ENCODE measurements at regions not wholly inside any gene's neighbourhood (a gene's known extent, or its start where the extent isn't known, plus 50 kb on each side); places are given as distances from the start of the nearest gene placed in this dataset.
"Not testable (repeated sequence)": the region's sequence is repeated elsewhere in the genome, so short reads cannot be mapped to it uniquely, and the experiment has no call there.

- Histone ChIP-seq H3K4me1 (ENCODE audit: control insufficient read depth in 2 of 2, insufficient read depth in 2 of 2, low read length in 2 of 2) (peaks cover 0 to 8% of the 10 kb centered on the region in 2 donors), H3K27me3 (ENCODE audit: control insufficient read depth in 2 of 2, insufficient read depth in 2 of 2, low read length in 2 of 2) (no peaks in the 10 kb centered on the region), H3K4me3 (ENCODE audit: low read length) (no peak overlapping the region), H3K36me3 (ENCODE audit: control insufficient read depth in 2 of 3, insufficient read depth in 3 of 3, low read length in 3 of 3) (no peaks in the 10 kb centered on the region), H3K9me3 (ENCODE audit: control insufficient read depth in 2 of 3, low read length in 3 of 3) (no peaks in the 10 kb centered on the region), H3K27ac (ENCODE audit: low read depth, low read length) (no peak overlapping the region)
- H3K4me3 Mint-ChIP-seq = no peak overlapping the region
- ChIA-PET CTCF (no interaction called here), POLR2A (interaction anchor here (0.6 kb wide), 1 partner anchor 167 kb away, joined by 5 read pairs; no protein-coding TSS in a partner anchor)
- DNase-seq (peak in 1 of 9 donors; percentile 53), ATAC-seq (no peak)
- no peaks in the 10 kb centered on the region for H3K27me3 Mint-ChIP-seq
- intact Hi-C loops (cut with micrococcal nuclease) = no loop called here
- H3K36me3 Mint-ChIP-seq = no peaks in the 10 kb centered on the region
- H3K9me3 Mint-ChIP-seq = no peaks in the 10 kb centered on the region
- no peaks in the 10 kb centered on the region for H3K4me1 Mint-ChIP-seq
- H3K27ac Mint-ChIP-seq = no peak overlapping the region
Observed at GRCh38 chr1:234781241-234782065, 171.5 kb upstream of the IRF2BP2 start.

GRCh38 chr1:234780531-234781162, 170.7 kb upstream of the IRF2BP2 start:
- ATAC-seq = no peak
- Histone ChIP-seq H3K4me3 (ENCODE audit: low read length) (no peak overlapping the region), H3K4me1 (ENCODE audit: control insufficient read depth in 2 of 2, insufficient read depth in 2 of 2, low read length in 2 of 2) (peaks cover 0 to 8% of the 10 kb centered on the region in 2 donors), H3K27me3 (ENCODE audit: control insufficient read depth in 2 of 2, insufficient read depth in 2 of 2, low read length in 2 of 2) (no peaks in the 10 kb centered on the region), H3K9me3 (ENCODE audit: control insufficient read depth in 2 of 3, low read length in 3 of 3) (no peaks in the 10 kb centered on the region), H3K27ac (ENCODE audit: low read depth, low read length) (no peak overlapping the region), H3K36me3 (ENCODE audit: control insufficient read depth in 2 of 3, insufficient read depth in 3 of 3, low read length in 3 of 3) (no peaks in the 10 kb centered on the region)
- DNase-seq = no peak
- Mint-ChIP-seq H3K4me1 (peaks cover 0 to under 1% (median 0%) of the 10 kb centered on the region in 7 donors), H3K27me3 (no peaks in the 10 kb centered on the region), H3K36me3 (peaks cover 0 to 3% (median 0%) of the 10 kb centered on the region in 5 donors), H3K9me3 (no peaks in the 10 kb centered on the region), H3K4me3 (no peak overlapping the region), H3K27ac (no peak overlapping the region)
- ChIA-PET CTCF (no interaction called here), POLR2A (no interaction called here)
- intact Hi-C loops (cut with micrococcal nuclease) = no loop called here

GRCh38 chr1:234780112-234780511, 170.1 kb upstream of the IRF2BP2 start:
- POLR2A ChIA-PET = no interaction called here
- H3K4me3 ChIP-seq (ENCODE audit: low read length) = no peak overlapping the region
- H3K27ac Mint-ChIP-seq = no peak overlapping the region

GRCh38 chr1:234779600-234779999, 169.6 kb upstream of the IRF2BP2 start:
- CTCF ChIA-PET = interaction anchor here (0.6 kb wide), 1 partner anchor 116 kb away, joined by 4 read pairs; no protein-coding TSS in a partner anchor
- intact Hi-C loops (cut with micrococcal nuclease); DNase-seq; ATAC-seq; H3K27ac ChIP-seq (ENCODE audit: low read depth, low read length); H3K27me3 Mint-ChIP-seq; H3K36me3 ChIP-seq (ENCODE audit: control insufficient read depth in 2 of 3, insufficient read depth in 3 of 3, low read length in 3 of 3); H3K4me3 Mint-ChIP-seq; H3K27me3 ChIP-seq (ENCODE audit: control insufficient read depth in 2 of 2, insufficient read depth in 2 of 2, low read length in 2 of 2); H3K27ac Mint-ChIP-seq; POLR2A ChIA-PET; H3K9me3 Mint-ChIP-seq; H3K4me3 ChIP-seq (ENCODE audit: low read length); H3K4me1 ChIP-seq (ENCODE audit: control insufficient read depth in 2 of 2, insufficient read depth in 2 of 2, low read length in 2 of 2); H3K9me3 ChIP-seq (ENCODE audit: control insufficient read depth in 2 of 3, low read length in 3 of 3): not testable (repeated sequence)
- Mint-ChIP-seq H3K4me1 (peaks cover 0 to 11% (median 0%) of the 10 kb centered on the region in 7 donors), H3K36me3 (peaks cover 0 to 13% (median 0%) of the 10 kb centered on the region in 5 donors)

More at GRCh38 chr1:234780112-234780511, 170.1 kb upstream of the IRF2BP2 start:
- intact Hi-C loops (cut with micrococcal nuclease) = no loop called here
- Mint-ChIP-seq H3K4me1 (peaks cover 0 to 6% (median 0%) of the 10 kb centered on the region in 7 donors), H3K27me3 (no peaks in the 10 kb centered on the region), H3K36me3 (peaks cover 0 to 8% (median 0%) of the 10 kb centered on the region in 5 donors), H3K4me3 (no peak overlapping the region), H3K9me3 (peaks cover 0 to 5% (median 0%) of the 10 kb centered on the region in 11 donors)
- H3K36me3 ChIP-seq (ENCODE audit: control insufficient read depth in 2 of 3, insufficient read depth in 3 of 3, low read length in 3 of 3) = no peaks in the 10 kb centered on the region
- CTCF ChIA-PET = interaction anchor here (0.6 kb wide), 1 partner anchor 115 kb away, joined by 4 read pairs; no protein-coding TSS in a partner anchor
- no peaks in the 10 kb centered on the region for H3K9me3 ChIP-seq (ENCODE audit: control insufficient read depth in 2 of 3, low read length in 3 of 3)
- no peak overlapping the region for H3K27ac ChIP-seq (ENCODE audit: low read depth, low read length)
- H3K4me1 ChIP-seq (ENCODE audit: control insufficient read depth in 2 of 2, insufficient read depth in 2 of 2, low read length in 2 of 2) = peaks cover 0 to 8% of the 10 kb centered on the region in 2 donors
- H3K27me3 ChIP-seq (ENCODE audit: control insufficient read depth in 2 of 2, insufficient read depth in 2 of 2, low read length in 2 of 2) = no peaks in the 10 kb centered on the region
- ATAC-seq = no peak
- no peak for DNase-seq

DNA sequence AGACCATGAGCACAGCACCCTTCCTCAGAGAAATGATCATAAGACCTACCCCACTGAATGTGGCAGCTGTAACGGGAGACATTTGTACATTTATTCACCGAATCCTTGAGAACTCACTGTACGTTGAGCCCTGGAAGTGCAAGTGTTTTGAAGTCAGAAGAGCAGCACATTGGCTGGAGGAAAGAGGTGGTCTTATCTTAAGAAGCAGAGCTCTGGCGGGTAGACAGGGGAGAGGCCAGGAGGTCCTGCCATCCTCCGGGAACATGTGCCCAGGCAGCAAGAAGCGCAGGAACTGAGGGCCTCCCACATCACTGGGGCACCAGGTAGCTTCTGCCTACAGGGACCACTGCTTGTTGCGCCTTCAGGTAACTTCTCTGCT, 169.2 kb upstream of the IRF2BP2 start:
- H3K27me3 ChIP-seq (ENCODE audit: control insufficient read depth in 2 of 2, insufficient read depth in 2 of 2, low read length in 2 of 2) = no peaks in the 10 kb centered on the region
- Mint-ChIP-seq H3K27ac (no peak overlapping the region), H3K4me3 (no peak overlapping the region), H3K36me3 (peaks cover 0 to 14% (median 0%) of the 10 kb centered on the region in 5 donors), H3K9me3 (peaks cover 0 to 6% (median 0%) of the 10 kb centered on the region in 11 donors), H3K4me1 (peaks cover 0 to 14% (median 0%) of the 10 kb centered on the region in 7 donors), H3K27me3 (no peaks in the 10 kb centered on the region)
- H3K9me3 ChIP-seq (ENCODE audit: control insufficient read depth in 2 of 3, low read length in 3 of 3) = no peaks in the 10 kb centered on the region
- POLR2A ChIA-PET = no interaction called here
- H3K36me3 ChIP-seq (ENCODE audit: control insufficient read depth in 2 of 3, insufficient read depth in 3 of 3, low read length in 3 of 3) = no peaks in the 10 kb centered on the region
- no peak for ATAC-seq
- DNase-seq = no peak
- H3K4me3 ChIP-seq (ENCODE audit: low read length) = no peak overlapping the region
- H3K27ac ChIP-seq (ENCODE audit: low read depth, low read length) = no peak overlapping the region
- CTCF ChIA-PET = no interaction called here
- H3K4me1 ChIP-seq (ENCODE audit: control insufficient read depth in 2 of 2, insufficient read depth in 2 of 2, low read length in 2 of 2) = peaks cover 0 to 8% of the 10 kb centered on the region in 2 donors
- intact Hi-C loops (cut with micrococcal nuclease) = no loop called here

DNA sequence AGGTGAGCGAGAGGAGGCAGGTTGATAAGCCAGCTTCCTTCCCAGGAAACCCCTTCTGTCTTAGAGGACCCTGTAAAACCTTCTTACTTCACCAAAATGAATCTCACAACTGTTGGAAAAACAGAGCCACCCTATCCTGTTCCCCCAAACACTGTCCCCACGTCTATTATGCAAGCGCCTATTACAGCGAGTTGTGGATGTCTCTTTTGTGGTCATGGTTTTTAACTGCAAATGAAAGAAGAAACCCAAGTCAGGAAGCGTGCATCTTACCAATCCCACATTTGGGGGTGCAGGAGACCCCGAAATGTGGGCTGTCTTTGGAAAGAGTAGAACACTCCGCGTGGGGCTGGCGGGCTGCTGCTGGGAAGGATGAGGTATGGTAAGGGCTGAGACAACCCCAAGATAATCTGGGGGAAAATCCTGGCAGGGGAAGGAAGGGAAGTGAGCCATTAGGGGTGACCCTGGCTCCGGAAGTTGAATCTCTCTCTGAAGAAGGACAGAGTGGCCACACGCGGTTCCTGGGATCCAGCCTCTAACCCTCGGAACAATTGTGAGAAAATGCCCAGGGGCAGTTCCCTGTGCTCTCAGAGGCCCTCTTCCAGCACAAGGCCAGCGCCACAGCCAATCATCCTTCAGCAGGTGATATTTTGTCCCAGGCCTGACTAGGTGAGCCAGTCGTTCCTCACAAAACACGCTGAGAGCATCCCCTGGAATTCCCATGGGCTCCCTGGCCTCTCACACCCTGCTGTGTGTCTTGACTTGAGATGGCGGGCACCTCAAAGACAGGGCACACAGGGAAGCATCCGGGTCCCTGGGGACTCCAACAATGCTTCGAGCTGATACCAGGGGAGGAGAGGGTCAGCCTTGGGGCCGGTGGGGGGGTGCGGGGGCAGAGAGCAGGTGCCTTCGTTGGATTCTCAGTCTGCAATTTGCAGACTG, 168.5 kb upstream of the IRF2BP2 start:
- no peak overlapping the region for H3K4me3 Mint-ChIP-seq
- H3K4me1 ChIP-seq (ENCODE audit: control insufficient read depth in 2 of 2, insufficient read depth in 2 of 2, low read length in 2 of 2) = peaks cover 0 to 8% of the 10 kb centered on the region in 2 donors
- CTCF ChIA-PET = no interaction called here
- H3K36me3 Mint-ChIP-seq = peaks cover 0 to 19% (median 0%) of the 10 kb centered on the region in 5 donors
- POLR2A ChIA-PET = interaction anchor here (0.9 kb wide), 2 partner anchors 68 to 167 kb away, joined by 3 read pairs; no protein-coding TSS in a partner anchor
- H3K4me1 Mint-ChIP-seq = peaks cover 0 to 17% (median 0%) of the 10 kb centered on the region in 7 donors
- H3K9me3 ChIP-seq (ENCODE audit: control insufficient read depth in 2 of 3, low read length in 3 of 3) = no peaks in the 10 kb centered on the region
- intact Hi-C loops (cut with micrococcal nuclease) = no loop called here
- H3K27me3 ChIP-seq (ENCODE audit: control insufficient read depth in 2 of 2, insufficient read depth in 2 of 2, low read length in 2 of 2) = no peaks in the 10 kb centered on the region
- H3K36me3 ChIP-seq (ENCODE audit: control insufficient read depth in 2 of 3, insufficient read depth in 3 of 3, low read length in 3 of 3) = no peaks in the 10 kb centered on the region
- peak in 2 of 9 donors; percentile 22 to 43 for DNase-seq
- no peak overlapping the region for H3K27ac Mint-ChIP-seq
- H3K27ac ChIP-seq (ENCODE audit: low read depth, low read length) = no peak overlapping the region
- peaks cover 0 to 6% (median 0%) of the 10 kb centered on the region in 11 donors for H3K9me3 Mint-ChIP-seq
- peak; percentile 28 for ATAC-seq
- no peaks in the 10 kb centered on the region for H3K27me3 Mint-ChIP-seq
- H3K4me3 ChIP-seq (ENCODE audit: low read length) = no peak overlapping the region
